SK-N-SH (cell line): ENCODE measurements at regions not wholly inside any gene's neighbourhood (a gene's known extent, or its start where the extent isn't known, plus 50 kb on each side); places are given as distances from the start of the nearest gene placed in this dataset.

Experiments used
- CHD2 ChIP-seq: fragments of 150-350 bp; IDR thresholded peaks from 2 replicates; pipeline ENCODE4 v1.6.1; 2018; ENCODE audit warnings: low read length; ENCODE audit not compliant: partially characterized antibody
- POLR2AphosphoS5 ChIP-seq: IDR thresholded peaks from 2 replicates; pipeline ENCODE4 v1.6.1; 2012; ENCODE audit warnings: low read depth, low read length
- TAF1 ChIP-seq: IDR thresholded peaks from 2 replicates; pipeline ENCODE4 v1.6.1; 2012; ENCODE audit warnings: low read depth, mild to moderate bottlenecking, low read length, moderate library complexity, borderline replicate concordance
- TF ChIP-seq, protein P1 (sequence below): fragments of 200-600 bp; sonication (generic); IDR thresholded peaks from 2 replicates; pipeline ENCODE4 v1.6.1; 2017; ENCODE audit warnings: antibody characterized with exemption, mild to moderate bottlenecking, moderate library complexity

DNA sequence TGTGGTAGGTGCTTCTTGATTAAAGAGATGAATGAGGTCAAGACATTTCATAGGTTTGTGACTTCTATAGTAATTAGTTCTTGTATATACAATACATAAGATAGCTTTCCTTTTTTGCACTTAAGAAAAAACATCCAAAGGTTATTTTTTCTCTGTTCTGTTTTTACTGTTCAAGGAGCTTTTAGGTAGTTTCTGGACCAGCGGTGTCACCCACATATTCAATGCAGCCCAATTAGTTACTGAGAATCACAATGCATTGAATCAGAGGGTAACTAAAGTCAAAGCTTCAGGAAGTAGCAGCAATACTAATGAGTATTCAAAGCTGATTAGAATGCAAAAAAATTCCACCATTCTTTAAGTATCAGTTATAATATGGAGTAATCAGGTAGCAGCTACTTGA lies 211.6 kb downstream of the SH2D1A start:
- no peak for TF ChIP-seq POLR2AphosphoS5
- TF ChIP-seq, protein P1, sequence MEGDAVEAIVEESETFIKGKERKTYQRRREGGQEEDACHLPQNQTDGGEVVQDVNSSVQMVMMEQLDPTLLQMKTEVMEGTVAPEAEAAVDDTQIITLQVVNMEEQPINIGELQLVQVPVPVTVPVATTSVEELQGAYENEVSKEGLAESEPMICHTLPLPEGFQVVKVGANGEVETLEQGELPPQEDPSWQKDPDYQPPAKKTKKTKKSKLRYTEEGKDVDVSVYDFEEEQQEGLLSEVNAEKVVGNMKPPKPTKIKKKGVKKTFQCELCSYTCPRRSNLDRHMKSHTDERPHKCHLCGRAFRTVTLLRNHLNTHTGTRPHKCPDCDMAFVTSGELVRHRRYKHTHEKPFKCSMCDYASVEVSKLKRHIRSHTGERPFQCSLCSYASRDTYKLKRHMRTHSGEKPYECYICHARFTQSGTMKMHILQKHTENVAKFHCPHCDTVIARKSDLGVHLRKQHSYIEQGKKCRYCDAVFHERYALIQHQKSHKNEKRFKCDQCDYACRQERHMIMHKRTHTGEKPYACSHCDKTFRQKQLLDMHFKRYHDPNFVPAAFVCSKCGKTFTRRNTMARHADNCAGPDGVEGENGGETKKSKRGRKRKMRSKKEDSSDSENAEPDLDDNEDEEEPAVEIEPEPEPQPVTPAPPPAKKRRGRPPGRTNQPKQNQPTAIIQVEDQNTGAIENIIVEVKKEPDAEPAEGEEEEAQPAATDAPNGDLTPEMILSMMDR, result no peak
- TF ChIP-seq CHD2, result no peak
- no peak for TF ChIP-seq TAF1
